Right lung (tissue), 2 donors: ENCODE measurements at regions not wholly inside any gene's neighbourhood (a gene's known extent, or its start where the extent isn't known, plus 50 kb on each side); places are given as distances from the start of the nearest gene placed in this dataset.
"Not testable (repeated sequence)": the region's sequence is repeated elsewhere in the genome, so short reads cannot be mapped to it uniquely, and the experiment has no call there.

ENCODE experiments used
- DNase-seq, 2 donors: peaks; one replicate each; pipeline ENCODE4 v3.0.0-alpha.2; 2013

- DNase-seq: no peak
Observed at GRCh38 chr2:120625865-120626560, 109.7 kb upstream of the GLI2 start.

GRCh38 chr2:120626566-120626965, 109.1 kb upstream of the GLI2 start:
- DNase-seq: no peak

GRCh38 chr2:120628248-120628647, 107.4 kb upstream of the GLI2 start:
- DNase-seq: no peak

- DNase-seq: no peak
Observed at GRCh38 chr2:120629241-120629895, 106.3 kb upstream of the GLI2 start.

GRCh38 chr2:120630031-120630701, 105.5 kb upstream of the GLI2 start:
- no peak for DNase-seq

GRCh38 chr2:120631236-120631635, 104.4 kb upstream of the GLI2 start:
- DNase-seq: no peak

GRCh38 chr2:120631724-120632123, 103.9 kb upstream of the GLI2 start:
- DNase-seq: no peak

- DNase-seq: no peak
Observed at GRCh38 chr2:120632796-120633646, 102.6 kb upstream of the GLI2 start.

GRCh38 chr2:120634533-120634932, 101.1 kb upstream of the GLI2 start:
- DNase-seq: no peak

GRCh38 chr2:120635146-120635545, 100.5 kb upstream of the GLI2 start:
- DNase-seq: no peak

- DNase-seq: no peak
Observed at GRCh38 chr2:120637847-120638246, 97.8 kb upstream of the GLI2 start.

- DNase-seq: no peak
Observed at GRCh38 chr2:120638450-120638849, 97.2 kb upstream of the GLI2 start.

GRCh38 chr2:120641366-120641771, 94.3 kb upstream of the GLI2 start:
- no peak for DNase-seq

GRCh38 chr2:120642646-120643045, 93.0 kb upstream of the GLI2 start:
- DNase-seq: no peak

- DNase-seq: no peak
Observed at GRCh38 chr2:120646994-120647393, 88.7 kb upstream of the GLI2 start.

- DNase-seq: no peak
Observed at GRCh38 chr2:120647487-120647886, 88.2 kb upstream of the GLI2 start.

GRCh38 chr2:120649381-120649780, 86.3 kb upstream of the GLI2 start:
- not testable (repeated sequence) for DNase-seq

- DNase-seq: no peak
Observed at GRCh38 chr2:120650022-120650644, 85.5 kb upstream of the GLI2 start.

- no peak for DNase-seq
Observed at GRCh38 chr2:120651818-120652217, 83.8 kb upstream of the GLI2 start.

- DNase-seq: no peak
Observed at GRCh38 chr2:120653046-120653445, 82.6 kb upstream of the GLI2 start.

- DNase-seq: no peak
Observed at GRCh38 chr2:120653871-120654270, 81.8 kb upstream of the GLI2 start.
